GM13976 (cell line): ENCODE measurements at regions not wholly inside any gene's neighbourhood (a gene's known extent, or its start where the extent isn't known, plus 50 kb on each side); places are given as distances from the start of the nearest gene placed in this dataset.

Experiments used
- DNase-seq: peaks from one replicate; pipeline ENCODE4 v3.0.0; 2012; ENCODE audit warnings: low spot score
- CTCF ChIP-seq: IDR thresholded peaks from 2 replicates; pipeline ENCODE4 v1.5.1; 2012; ENCODE audit warnings: borderline replicate concordance, mild to moderate bottlenecking; ENCODE audit not compliant: insufficient read depth; ENCODE audit errors: extremely low read depth, missing control alignments, control extremely low read depth
- in situ Hi-C: fragments of 300-500 bp; cut with MboI; formaldehyde crosslinking; loops from one replicate; pipeline ENCODE4 v1.12.0; 2022; ENCODE audit warnings: low sequenced_read_pairs, mixed read lengths, inconsistent platforms; ENCODE audit not compliant: unreplicated experiment

DNA sequence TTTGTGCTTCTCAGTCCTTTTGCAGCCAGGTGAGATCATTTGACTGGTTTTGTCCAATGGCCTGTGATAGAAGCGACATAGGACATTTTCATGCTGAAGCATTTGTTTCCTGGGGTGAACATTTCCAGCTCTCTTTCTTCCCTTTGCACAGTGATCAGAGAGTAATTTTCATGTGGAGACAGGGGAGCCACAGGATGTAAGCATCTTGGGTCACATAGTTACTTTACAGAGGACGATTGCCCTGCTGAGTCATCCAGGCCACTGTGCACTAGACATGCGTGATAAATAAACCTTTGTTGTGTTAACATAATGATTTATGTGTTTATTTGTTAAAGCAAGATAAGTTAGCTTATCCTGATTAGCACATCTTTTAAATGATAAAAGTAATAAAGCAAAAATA, 263.5 kb upstream of the CCDC179 start:
- no peak for DNase-seq
- in situ Hi-C loops: no loop called here
- no peak for TF ChIP-seq CTCF

GRCh38 chr11:23124249-23124648, 264.0 kb upstream of the CCDC179 start:
- in situ Hi-C loops: no loop called here
- no peak for TF ChIP-seq CTCF
- no peak for DNase-seq

- TF ChIP-seq CTCF: no peak
- in situ Hi-C loops: no loop called here
- no peak for DNase-seq
Measured at GRCh38 chr11:23124996-23125395, 264.7 kb upstream of the CCDC179 start.

- TF ChIP-seq CTCF: no peak
- in situ Hi-C loops: no loop called here
- no peak for DNase-seq
Measured at GRCh38 chr11:23127706-23128105, 267.4 kb upstream of the CCDC179 start.

DNA sequence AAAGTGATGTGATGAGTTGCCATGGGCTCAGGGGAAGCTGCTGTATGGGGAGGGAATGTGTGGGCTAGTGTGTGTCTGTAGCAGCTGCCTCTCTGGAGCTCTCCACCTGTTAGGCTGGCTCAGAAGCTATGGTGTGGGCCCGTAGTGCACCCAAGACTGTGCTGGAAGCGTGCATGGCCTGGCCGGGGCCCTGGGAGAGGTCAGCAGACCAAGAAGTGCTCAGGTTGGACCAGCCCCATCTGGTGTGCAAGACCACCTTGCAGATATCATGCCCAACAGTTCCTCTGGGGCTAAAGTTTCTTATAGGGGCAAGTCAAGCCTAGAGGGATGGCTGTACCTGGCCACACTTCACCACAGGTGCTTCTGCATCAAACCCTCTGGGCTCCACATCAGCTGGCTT, 274.4 kb upstream of the CCDC179 start:
- in situ Hi-C loops: no loop called here
- DNase-seq: no peak
- no peak for TF ChIP-seq CTCF

- TF ChIP-seq CTCF: no peak
- DNase-seq: no peak
- in situ Hi-C loops: no loop called here
Measured at GRCh38 chr11:23138761-23139160, 278.5 kb upstream of the CCDC179 start.

DNA sequence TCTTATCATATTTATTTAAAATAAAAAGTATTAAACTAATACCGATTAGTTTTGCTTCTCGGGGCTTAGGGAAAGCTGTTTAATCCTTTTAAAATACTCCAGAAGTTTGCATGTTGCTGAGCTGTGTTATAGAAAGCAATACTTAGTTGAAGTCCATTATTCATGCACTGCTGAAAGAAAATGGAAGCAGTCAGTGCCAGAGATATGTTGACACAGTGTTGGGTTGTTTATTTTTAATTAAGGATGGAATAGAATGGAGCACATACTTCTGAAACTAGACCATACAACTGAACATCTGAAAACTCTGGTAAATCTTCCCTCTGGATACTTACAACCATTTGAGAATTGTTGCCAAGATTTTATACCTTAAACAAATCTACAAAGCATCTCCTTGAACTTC, 282.7 kb upstream of the CCDC179 start:
- no peak for DNase-seq
- TF ChIP-seq CTCF: no peak
- in situ Hi-C loops: no loop called here
